Pancreas (tissue), 10 donors: ENCODE measurements at regions not wholly inside any gene's neighbourhood (a gene's known extent, or its start where the extent isn't known, plus 50 kb on each side); places are given as distances from the start of the nearest gene placed in this dataset.
A peak's percentile ranks its signal among the peaks of the same experiment; 100 is the strongest.

Experiments used
- ATAC-seq, 4 donors: fragments of 200-7000 bp; cut with Tn5 transposase; one replicate each; pipeline versions ENCODE4 v1.8.0 to v1.9.1; 2020; ENCODE audit warnings: mild to moderate bottlenecking in 4 of 4, moderate library complexity in 4 of 4
- DNase-seq, 6 donors: peaks; one replicate each; pipeline ENCODE4 v3.0.0-alpha.2; 2020
- FAIRE-seq: peaks from 2 replicates; lab custom pipeline; 2012; peaks lifted over from hg19 to GRCh38; lab: Jason Lieb, UNC
- H3K27ac ChIP-seq, 4 donors: fragments of 200-600 bp; sonication (generic); 1 replicate in 3 of 4; 2 replicates in 1 of 4; pipeline versions ENCODE4 v1.5.0 to v1.8.0; 2020
- H3K27me3 ChIP-seq, 4 donors: fragments of 200-600 bp; one replicate each; pipeline ENCODE4 v1.8.0; 2021
- H3K36me3 ChIP-seq, 3 donors: fragments of 200-600 bp; sonication (generic) in 1 of 3; one replicate each; pipeline versions ENCODE4 v1.5.0 to v1.8.0; 2020 to 2021
- H3K4me1 ChIP-seq, 3 donors: fragments of 200-600 bp; one replicate each; pipeline ENCODE4 v1.8.0; 2021
- H3K4me3 ChIP-seq, 4 donors: fragments of 200-600 bp; sonication (generic) in 2 of 4; one replicate each; pipeline versions ENCODE4 v1.5.0 to v1.8.0; 2020 to 2021
- H3K9me3 ChIP-seq, 4 donors: fragments of 200-600 bp; one replicate each; pipeline ENCODE4 v1.8.0; 2021
- CTCF ChIP-seq, 4 donors: fragments of 200-600 bp; sonication (generic) in 3 of 4; IDR thresholded peaks; one replicate each; pipeline versions ENCODE4 v1.5.0 to v1.8.0; 2021; ENCODE audit warnings: antibody characterized with exemption in 4 of 4
- WGBS, 2 donors: extraction: QIAGEN DNeasy Blood & Tissue Kit; methylation state at CpG; one replicate each; pipeline ENCODE4 v1.1.7; 2013; 5-methylcytosine and 5-hydroxymethylcytosine counted together
- intact Hi-C, 3 donors: fragments of 100-400 bp; cut with DNase I; formaldehyde crosslinking; loops; one replicate each; pipeline versions ENCODE4 v1.11.1 to v1.14.2; 2022
- donor health status: healthy with polysubstance abuse.
- donor health status: DM: no; HTN: no; CAD: no; lungs with moderate emphysema.
- donor health status: DM: no; HTN: no; CAD: no.
- donor health status: control.
- donor health status: control.
- donor health status: Bipolar disorder and iron deficiency.
- donor health status: DM: yes; HTN: yes; CAD: no.
- donor health status: DM: no; HTN: no; CAD: no.
- donor health status: DM: no; HTN: no; CAD: no.
- donor health status: DM: yes; HTN: yes; CAD: no.

DNA sequence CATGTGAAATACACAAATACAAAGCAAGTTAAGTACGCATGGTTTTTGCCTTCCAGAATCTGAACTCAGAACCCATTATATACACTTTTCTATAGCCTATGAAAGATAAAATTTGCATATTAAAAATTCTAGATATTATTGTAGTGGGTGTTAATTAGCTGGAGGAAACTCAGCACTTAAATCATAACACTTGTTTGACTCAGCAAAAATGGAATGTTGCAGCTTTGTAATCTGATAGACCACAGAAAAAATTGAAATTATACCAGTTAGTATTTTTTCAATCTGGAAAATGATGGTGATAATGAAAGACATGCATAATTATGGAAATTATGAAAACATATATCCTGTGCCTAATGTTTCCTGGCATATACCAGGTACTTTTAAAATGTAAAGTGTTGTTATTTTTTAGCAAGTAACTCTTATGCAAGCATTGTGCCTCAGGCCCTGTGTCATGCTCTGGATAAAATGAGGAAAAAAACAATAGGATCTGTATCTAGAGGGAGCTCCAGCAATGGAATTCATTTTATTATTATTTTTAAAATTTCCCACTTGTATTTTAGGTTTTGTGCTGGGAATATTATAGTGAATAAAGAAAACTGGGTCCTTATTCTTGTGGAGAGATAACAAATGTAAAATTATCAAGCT, 490.4 kb upstream of the SEMA3A start:
- no peak for TF ChIP-seq CTCF (IDR thresholded peaks at IDR 0.05)
- Histone ChIP-seq H3K36me3 (no peaks in the 10 kb centered on the region), H3K9me3 (no peaks in the 10 kb centered on the region), H3K27me3 (no peaks in the 10 kb centered on the region), H3K4me3 (no peak overlapping the region), H3K27ac (no peak overlapping the region), H3K4me1 (no peaks in the 10 kb centered on the region)
- ATAC-seq (no peak), DNase-seq (no peak), FAIRE-seq (no peak)
- intact Hi-C loops, result no loop called here
- WGBS, 2 donors, result 84 to 94% methylated on average over 1 of the region's 1 CpG

DNA sequence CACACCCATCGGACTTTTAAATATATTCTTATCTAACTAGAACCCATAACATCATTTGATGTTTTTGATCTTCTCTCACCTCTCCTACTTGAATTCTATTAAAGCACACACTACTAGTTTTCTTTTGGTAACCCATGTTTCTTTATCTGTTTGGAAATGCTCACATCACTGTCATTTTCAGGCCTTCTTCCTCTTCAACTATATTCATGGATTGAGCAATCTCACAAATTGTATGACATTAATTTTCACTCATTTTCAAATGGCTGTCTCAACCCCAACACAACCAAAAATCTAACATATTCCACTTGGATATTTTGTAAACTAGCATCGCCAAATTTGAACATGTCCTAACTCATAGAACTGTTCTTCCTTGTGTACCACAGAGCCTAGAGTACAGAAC, 488.0 kb upstream of the SEMA3A start:
- Histone ChIP-seq H3K4me3 (no peak overlapping the region), H3K27ac (no peak overlapping the region), H3K27me3 (no peaks in the 10 kb centered on the region), H3K36me3 (no peaks in the 10 kb centered on the region), H3K4me1 (no peaks in the 10 kb centered on the region), H3K9me3 (no peaks in the 10 kb centered on the region)
- 68 to 70% methylated on average over 2 of the region's 2 CpGs for WGBS, 2 donors
- no peak for FAIRE-seq
- no peak for ATAC-seq
- DNase-seq, result no peak
- no peak for TF ChIP-seq CTCF (IDR thresholded peaks at IDR 0.05)
- intact Hi-C loops, result no loop called here

- no peak for TF ChIP-seq CTCF (IDR thresholded peaks at IDR 0.05)
- FAIRE-seq (no peak), DNase-seq (no peak), ATAC-seq (no peak)
- Histone ChIP-seq H3K27ac (no peak overlapping the region), H3K4me1 (no peaks in the 10 kb centered on the region), H3K36me3 (no peaks in the 10 kb centered on the region), H3K27me3 (no peaks in the 10 kb centered on the region), H3K9me3 (no peaks in the 10 kb centered on the region), H3K4me3 (no peak overlapping the region)
- intact Hi-C loops, result no loop called here
- 75 to 85% methylated on average over 2 of the region's 2 CpGs for WGBS, 2 donors
Measured at GRCh38 chr7:84678841-84679240, 484.3 kb upstream of the SEMA3A start.

GRCh38 chr7:84677117-84677732, 482.6 kb upstream of the SEMA3A start:
- H3K27ac ChIP-seq, result no peak overlapping the region
- no peak for TF ChIP-seq CTCF (IDR thresholded peaks at IDR 0.05)
- H3K4me3 ChIP-seq, result no peak overlapping the region
- no peak for FAIRE-seq
- H3K27me3 ChIP-seq, result no peaks in the 10 kb centered on the region
- no peaks in the 10 kb centered on the region for H3K9me3 ChIP-seq
- intact Hi-C loops, result no loop called here
- WGBS, 2 donors, result 73 to 88% methylated on average over 1 of the region's 1 CpG
- ATAC-seq, result no peak
- H3K36me3 ChIP-seq, result no peaks in the 10 kb centered on the region
- DNase-seq, result no peak
- no peaks in the 10 kb centered on the region for H3K4me1 ChIP-seq

DNA sequence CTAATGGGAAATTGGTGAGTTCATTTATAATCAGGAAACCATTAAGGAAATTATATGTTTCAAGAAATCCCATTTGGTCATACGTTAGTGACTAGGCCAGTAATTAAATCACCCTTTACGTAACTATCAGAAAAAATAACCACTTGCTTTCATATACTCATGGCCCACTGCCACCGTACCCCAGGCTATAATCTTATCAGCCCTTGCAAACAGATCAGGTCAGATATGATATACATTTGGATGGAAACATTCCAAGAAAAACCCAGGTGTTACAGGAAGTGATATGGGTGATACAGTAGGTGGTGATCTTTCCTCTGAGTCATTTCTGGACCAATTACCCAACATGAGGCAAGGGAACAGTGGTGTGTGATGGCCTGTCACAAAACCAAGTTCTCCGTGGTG, 481.0 kb upstream of the SEMA3A start:
- Histone ChIP-seq H3K4me3 (no peak overlapping the region), H3K27me3 (no peaks in the 10 kb centered on the region), H3K4me1 (no peaks in the 10 kb centered on the region), H3K27ac (no peak overlapping the region), H3K9me3 (no peaks in the 10 kb centered on the region), H3K36me3 (no peaks in the 10 kb centered on the region)
- WGBS, 2 donors, result 52 to 55% methylated on average over 4 of the region's 4 CpGs
- intact Hi-C loops, result no loop called here
- no peak for ATAC-seq
- TF ChIP-seq CTCF (IDR thresholded peaks at IDR 0.05), result no peak
- no peak for FAIRE-seq
- DNase-seq, result peak in 1 of 6 donors; percentile 11
